ENCODE measurements at regions not wholly inside any gene's neighbourhood (a gene's known extent, or its start where the extent isn't known, plus 50 kb on each side); places are given as distances from the start of the nearest gene placed in this dataset.

DNA sequence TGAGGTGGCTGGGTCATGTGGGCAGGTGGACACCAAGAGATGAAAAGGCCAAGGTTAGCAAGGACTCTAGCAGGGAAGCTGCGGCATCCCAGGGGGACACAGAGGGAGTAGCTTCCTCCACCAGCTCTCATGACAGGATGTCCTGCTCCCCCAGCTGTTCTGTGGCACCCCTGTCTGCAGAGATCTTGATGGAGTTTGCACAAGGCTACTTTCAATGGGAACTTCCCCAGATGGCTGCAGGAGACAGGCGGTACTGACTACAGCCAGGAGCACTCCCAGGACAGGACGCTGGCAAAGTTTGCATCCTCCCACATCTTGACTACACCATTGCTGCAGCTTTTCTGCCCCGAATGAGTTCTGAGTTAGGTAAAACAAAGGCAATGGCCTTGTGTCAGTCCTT, 312.8 kb downstream of the TLE4 start:
- DNase-seq = no peak

DNA sequence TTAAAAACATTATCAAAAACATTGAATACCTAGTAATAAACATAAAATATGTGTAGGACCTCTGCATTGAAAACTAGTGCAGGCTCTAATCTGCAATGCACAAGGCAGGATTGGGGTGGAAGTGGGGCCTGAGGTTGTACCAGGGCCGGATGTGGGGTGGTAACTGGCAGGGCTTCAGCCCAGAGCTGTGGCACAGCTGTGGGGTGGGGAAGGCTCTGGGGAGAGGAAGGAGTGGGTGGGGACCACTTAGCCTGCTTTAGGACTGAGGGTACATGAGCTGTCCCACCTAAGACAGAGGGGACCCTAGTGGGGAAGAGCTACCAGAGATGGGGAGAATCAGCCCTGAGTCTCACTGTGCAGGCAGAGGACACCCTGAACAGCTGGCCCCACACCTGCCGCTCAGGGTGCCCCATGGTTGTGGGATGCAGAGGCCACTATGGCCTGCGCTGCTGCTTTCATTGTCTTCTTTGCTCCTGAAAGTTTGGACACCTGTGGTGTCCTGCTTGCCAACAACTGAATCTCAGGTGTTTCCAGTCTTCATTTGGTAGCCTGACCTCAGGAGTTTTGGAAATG, 311.4 kb downstream of the TLE4 start:
- no peak for DNase-seq

DNA sequence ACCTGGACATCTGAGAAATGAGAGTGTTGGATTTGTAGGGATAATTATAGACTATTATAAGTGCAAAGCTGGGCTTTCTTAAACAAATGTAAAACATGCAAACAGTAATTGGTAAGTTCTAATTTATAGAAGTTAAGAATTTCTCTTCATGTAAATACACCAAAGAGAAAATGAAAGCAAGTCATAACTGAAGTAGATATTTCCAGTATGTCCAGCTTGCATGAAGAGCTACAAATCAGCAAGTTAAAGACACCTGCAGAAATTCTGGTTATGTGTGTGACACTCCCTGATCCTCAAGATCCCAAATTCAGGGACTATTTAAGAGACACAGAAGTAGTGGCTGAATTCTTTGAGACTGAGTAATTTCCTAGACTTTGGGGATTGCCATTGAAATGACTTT, 308.9 kb downstream of the TLE4 start:
- DNase-seq = no peak

DNA sequence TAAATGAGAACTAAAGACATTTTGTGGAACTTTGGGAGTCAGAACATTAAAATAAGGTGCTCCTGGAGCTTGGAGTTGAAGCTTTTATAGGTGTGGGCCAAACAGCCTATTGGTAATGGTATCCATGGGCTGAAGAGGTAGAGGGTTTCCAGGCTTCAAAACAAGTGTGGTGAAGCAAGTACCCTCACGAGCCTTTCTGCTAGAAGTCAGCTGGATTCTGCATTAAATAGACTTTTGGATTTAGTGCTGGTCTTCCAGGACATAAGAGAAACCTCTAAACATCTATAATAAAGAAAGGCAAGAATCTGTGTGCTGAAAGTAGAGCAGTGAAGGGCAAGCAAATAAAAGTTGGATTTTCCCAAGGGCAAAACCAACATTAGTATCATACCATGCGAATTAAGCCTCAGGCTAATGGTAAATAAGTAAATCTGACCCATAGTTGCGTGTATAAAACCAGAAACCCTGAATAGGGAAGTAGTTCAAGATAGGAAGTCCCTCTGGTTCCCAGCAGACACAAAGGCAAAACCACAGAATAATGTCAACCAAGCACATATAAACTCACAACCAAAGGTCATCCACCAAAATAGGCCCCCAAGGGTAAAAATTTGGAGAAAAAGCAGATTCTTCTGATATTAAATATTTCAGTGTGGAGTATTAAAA, 306.3 kb downstream of the TLE4 start:
- no peak for DNase-seq

DNA sequence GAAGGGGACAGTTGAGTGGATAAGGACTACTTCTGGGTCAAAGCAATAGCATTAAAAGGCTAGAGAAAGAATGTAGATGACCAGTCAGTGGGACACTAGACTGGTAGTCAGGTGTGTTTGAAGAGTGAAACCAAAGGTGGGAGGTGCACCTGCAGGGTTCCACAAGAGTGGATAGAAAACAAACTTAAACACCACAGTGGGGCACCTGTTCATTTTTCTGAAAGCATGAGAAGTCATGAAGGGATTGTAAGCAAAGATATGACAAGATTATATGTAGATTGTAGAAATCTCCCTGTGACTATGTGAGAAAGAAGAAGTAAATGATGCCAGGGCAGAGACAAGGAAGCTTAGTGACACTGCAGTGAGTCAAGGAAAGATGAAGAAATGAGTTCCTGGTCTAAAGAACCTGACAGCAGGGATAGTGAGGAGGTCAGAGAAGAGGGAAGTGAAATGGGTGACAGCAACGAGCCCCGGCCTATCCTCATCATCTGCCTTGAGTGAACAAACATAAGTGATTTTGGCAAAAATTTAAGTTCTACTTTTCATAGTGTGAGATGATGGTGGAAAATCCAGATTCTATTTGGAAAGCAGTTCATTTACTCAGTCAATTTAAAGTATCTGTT, 296.9 kb downstream of the TLE4 start:
- no peak for DNase-seq

DNA sequence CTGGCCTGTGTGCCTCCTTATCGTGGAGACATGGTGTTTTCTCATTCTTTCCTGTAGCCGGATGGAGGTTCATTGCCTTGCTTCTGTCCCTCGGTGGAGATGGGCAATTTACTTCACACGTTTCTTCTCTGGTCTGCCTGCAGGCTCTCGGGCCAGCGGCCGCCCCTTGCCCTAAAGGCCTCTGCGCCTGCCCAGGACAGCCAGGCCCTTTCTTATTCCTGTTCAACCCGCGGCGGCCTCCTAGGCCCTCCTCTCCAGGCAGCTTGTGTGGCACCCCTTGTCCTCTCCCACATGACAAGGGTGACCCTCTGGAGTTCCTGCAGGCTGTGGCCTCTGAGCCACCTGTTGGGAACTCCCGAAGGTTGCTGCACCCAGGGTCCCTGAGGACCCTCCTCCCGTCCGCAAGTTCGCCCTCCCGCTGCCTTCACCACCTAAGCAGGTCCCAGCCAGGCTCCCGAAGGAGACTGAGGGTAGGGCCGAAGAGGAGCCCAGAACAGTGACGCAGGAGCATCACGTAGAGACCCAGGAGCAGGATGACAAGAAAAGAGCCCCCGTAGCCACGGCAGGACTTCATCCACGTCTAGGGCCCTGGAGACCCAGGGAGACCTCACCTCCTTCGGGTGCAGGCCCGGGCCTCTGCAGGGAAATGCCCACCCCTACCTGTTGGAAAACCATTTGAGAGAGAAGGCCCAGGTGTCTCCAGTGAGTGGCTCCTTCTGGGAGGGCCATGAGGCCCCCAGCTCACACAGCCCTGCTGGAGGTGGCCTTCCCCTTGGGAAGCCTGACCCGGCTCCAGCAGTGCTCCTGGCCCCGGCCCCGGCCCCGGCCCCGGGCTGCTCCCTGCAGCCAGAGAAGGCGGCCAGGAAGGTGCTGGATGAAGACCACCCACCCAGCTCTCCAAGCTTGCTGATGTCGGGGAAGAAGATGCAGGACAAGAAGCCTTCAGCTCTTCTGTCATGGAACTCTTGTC, 291.4 kb downstream of the TLE4 start:
- no peak for DNase-seq

DNA sequence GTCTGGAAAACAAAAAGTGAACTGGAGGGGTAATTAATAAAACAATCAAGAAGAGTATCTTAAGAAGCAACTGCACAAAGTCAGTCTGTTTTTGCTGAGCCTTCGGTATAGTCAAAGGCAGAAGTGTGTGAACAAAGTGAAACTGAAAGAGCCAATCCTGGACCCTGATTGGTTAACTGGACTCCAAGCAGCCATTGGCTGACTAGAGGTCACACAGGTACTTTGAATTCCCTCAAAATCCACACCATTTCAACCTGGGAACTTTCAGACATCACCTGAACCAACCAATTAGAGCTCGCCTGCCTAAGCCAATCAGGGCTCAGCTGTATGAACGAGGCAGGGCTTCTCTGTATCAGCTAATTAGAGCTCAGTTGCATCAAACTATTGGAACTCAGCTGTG, 286.7 kb downstream of the TLE4 start:
- DNase-seq = no peak

DNA sequence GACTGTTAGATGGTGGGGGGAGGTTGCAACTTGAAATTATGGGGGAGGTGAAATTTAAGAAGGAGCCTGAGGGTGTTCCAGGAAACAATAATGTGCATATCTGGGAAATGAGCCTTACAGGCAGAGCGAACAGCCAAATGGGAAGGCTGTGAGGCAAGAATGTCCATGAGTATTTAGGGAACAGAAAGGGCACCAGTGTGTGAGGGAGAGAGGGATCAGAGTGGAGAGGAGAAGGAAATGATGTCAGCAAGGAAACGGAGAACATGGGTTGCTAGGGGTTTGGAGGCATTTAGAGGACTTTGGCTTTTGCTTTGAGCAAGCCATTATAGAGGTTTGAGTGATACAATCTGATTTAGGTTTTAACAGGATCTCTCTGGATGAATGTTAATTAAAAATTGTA, 285.4 kb downstream of the TLE4 start:
- no peak for DNase-seq

DNA sequence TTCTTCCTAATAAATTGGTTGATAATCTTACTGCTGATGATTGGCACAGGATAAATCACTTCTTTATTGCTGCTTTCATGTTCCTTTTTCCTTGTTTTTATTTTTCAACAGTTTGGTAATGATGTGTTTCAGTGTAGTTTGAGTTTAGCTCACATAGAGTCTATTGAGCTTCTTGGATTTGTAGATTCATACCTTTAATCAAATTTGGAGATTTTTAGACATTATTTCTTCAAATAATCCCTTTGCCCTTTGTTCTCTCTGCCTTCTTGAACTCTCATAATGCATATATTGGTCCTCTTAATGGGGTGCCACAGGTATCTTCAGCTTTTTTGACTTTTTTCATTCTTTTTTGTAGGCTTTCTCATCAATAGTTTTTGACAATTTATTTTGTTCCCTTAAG, 275.3 kb downstream of the TLE4 start:
- DNase-seq = no peak

DNA sequence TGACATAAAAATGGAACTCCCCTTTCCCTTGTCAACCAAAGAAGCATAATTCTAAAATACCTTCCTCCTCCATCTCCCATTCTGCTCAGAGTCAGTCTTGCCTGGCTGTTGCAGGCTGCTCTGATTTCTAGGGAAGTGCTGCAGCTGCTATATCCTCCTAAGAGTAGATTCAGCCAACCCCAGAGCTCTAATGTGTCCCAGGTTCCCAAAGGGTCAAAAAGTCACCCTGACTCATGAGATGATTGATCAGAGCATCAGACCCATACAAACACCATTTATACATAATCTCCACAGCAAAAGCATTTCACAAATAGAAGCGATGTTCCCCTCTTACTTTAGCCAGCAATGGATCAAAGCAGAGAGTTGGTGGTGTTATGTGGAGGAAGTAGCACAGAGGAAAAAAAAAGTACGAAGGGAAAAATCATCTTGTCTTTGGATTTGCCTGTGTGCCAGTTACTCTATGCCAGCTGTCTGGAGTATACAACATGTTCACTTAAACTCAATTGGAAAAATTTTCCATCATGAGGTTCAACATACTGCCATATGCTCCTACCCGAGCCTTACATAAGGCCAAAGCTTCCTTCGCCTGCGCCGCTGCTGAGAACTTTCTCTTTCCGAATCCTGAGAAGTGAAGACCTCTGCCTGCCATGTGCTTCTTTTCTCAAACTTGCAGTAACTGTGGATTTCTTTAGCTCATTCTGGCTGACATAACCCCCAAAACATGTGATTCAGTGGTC, 258.0 kb downstream of the TLE4 start:
- DNase-seq = no peak

DNA sequence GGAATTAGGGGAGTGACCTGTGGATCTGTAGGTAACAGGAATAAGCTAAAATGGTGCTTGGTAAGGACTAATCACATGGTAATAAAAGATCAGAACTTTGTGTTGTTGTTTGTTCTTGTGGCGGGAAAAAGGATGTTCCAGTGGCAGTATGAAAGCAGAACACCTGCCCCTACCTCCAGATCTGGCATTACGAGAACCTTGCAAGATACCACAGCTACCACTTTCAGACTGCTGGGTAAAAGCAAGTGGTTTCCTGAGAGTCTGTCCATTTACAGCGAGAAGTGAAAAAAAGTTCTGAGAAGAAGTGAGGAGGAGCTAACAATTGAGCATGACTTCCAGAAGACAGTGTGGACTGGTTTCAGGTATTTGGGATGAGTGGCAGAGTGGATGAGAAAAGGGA, 252.5 kb downstream of the TLE4 start:
- DNase-seq = no peak

DNA sequence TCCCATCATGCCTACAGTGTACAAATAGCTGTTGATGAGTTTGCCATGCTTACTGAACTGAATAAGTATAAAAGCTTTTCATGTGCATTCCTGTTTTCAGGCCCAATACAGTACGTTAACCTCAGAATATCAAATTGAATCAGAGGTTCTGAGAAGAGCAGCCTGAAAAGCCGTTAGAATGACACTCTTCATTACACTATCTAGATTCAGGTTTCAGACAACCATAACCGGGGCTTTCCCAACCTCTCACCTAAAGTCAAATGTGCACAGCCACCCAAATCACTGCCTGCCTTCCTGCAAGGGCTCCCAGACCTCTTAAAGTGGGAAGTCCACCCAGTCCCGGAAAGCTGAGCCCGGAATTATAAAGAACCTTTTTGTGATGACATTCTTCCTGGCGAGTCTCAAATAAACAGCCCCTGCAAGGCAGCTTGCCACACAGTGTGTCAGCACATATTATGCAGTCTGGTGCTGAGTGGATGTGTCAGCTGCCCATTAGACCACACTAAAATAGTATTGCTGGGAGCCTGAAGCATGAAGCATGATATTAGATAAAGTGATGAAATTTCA, 245.8 kb downstream of the TLE4 start:
- DNase-seq = no peak

DNA sequence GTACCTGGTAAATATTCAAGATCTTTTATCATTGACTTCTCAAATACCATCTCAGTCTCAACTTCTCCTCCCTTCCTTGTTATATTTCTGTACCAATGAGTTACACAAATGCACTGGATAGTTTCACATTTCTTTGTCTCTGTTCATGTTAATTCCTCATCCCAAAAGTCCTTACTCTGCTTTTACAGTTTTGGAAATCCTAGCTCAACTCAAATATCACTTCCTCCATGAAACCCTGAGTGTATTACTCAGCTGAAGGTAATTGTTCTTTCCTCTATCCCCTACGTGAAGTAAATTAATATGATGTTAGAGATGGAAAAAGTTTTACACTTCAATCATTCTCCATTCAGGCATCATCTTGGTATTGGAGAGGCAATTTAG, 241.5 kb downstream of the TLE4 start:
- no peak for DNase-seq

DNA sequence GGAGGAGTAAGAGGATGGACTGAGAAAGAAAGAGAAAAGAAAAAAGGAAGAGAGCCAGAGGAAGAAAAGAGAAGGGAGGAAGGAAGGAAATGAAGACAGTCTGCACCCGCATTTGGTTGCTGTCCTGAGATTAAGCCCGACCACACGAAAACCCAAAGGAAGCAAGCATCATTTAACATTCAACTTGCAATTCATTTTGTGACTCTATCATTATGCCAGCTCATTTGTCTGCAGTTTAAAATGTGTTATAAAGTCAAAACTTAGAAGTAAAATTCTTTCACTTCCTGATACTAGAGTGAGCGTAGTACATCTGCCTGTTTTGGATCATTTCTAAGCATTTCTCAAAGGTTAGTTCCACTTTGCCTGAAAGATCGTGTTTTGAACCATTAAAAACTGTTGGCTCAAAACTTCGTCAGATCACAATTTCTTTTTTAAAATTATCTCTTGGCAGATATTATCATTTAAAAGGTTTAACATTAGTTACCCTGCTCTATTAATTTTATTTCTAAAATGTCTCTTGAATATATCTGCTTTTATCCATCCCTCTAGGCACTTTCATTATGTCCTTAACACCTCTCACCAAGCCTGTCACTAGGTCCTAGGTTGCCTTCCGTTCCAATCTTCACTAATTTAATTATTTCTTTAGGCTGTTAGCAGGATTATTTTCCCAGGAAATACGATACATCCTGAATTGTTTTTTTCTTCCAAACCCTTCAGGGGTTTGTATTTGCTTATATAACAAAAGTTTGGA, 240.9 kb downstream of the TLE4 start:
- no peak for DNase-seq

DNA sequence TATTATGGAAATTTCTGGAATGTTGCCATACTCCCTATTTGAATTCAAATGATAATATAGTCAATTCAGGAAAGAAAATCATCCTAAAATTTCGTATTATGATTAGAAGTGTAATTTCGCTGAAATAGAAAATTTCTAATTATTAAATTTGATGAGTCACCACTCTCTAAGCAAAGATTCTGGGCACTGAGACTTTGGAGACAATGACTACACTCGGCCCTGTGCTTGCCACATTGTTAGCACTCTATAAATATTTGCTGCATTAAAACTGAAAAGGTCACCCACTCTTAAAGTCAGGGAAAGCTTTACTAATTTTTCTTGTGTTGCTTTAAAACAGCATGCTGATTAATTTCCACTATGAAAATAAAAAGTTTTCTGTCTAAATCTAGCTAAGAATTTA, 240.3 kb downstream of the TLE4 start:
- no peak for DNase-seq

DNA sequence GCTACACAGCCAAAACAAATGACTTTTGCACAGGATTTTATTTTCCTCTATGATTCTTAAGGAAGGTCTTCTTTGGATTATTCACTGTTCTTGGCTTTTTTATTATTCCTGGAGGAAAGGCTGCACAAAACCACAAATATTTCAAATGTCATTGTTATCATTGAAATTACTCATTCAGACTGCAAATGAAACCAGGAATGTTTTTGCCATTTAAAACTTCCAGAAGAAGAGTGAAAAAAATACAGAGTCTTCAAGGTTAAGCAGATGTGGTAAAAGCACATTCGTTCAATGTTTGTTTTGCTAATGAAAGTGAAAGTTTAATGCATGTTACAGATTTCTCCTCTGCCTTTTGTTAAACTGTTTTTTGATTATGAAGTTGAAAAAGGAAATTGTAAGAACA, 238.2 kb downstream of the TLE4 start:
- DNase-seq = no peak

DNA sequence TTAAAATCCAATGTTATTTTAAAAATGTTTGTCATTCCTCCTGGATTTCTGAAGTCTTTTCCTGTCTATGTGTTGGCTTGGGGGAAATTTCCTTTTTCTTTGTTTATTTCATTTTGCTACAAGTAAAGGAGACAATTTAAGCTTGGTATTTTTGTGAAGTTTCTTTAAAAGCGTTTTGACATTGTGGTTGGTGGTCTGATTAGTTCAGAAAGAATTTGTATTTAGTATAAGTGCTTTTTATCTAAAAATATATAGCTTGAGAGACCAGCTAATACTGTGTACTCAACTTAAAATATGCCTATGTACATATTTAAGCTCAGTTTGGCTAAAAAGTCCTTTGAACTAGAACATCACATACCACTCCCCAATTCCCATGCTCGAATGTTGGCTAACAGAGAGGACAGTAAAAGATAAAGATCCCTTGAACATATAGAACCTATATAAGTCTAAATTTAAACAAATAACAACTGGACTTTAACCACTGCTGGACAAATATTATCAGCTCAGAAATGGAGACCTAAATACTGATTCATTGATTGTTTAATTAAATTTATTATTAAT, 237.6 kb downstream of the TLE4 start:
- no peak for DNase-seq

DNA sequence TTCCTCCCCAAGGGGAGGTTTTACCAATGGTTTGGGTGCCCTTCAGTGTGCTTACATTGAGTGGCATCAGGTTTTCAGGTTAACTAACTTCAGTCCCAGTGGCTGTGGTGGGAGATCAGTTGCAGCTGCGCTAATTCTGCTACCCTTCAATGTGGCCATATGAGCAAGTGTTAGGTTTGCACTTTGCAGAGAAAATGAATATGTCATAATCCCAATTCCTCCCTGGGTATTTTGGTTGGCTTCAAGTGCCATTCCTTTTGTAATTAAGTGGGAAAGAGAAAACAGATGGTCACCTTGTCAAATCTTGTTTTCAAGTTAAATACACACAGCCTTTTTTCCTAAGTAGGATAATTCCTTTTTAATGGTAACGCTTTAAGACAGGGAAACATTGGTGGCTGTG, 236.2 kb downstream of the TLE4 start:
- no peak for DNase-seq

DNA sequence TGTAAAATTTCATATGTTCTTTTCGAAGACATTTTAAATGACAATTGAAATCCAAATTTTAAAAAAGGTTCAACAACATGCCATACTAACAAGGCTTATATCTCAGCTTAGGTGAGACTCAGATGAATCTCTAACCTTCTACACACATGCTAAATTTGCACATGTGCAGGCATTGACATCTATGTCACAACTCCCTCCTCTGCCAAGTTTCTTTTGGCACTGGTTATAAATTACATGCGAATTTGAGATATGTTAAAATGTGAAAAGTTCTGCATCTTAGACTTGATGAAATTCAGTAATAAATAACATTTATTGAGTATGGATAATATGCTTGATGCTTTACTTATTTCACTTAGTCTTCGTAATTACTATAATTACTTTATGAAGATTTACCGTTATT, 234.3 kb downstream of the TLE4 start:
- DNase-seq = no peak

DNA sequence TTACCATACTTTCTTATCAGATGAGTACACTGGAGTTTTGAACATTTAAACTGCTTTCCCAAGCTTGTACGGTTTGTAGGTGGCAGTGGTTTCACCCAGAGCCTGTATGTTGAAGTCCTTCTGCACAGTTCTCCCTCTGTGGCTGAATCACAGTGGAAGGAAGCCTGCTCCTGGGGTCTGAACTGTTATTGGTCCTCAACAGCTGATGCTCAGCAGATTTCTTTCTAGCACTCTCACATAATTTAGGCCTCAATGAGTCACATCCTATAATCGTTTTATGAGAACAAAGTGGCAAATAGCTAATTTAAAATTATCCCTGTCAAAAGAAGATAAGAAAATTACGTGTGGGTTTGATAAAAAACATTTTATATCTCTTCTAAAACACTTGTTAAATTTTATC, 229.7 kb downstream of the TLE4 start:
- no peak for DNase-seq

DNA sequence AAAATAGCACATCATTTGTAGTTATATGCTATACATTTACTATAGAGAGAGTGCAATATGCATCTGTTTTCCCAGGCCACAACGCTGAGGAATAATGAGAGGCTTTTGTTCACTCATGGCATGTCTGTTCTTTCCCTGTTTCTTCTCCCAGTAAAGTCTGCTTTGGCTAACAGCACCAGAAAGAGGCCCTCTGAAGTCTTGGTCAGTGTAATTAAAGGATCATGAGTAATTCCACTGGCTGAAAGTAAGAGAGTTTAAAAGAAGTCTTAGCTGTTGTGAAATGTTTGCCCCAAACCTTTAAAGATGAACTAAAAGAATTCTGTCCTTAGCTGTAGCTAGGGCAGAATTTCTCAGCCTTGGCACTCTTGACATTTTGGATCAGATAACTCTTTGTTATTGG, 228.8 kb downstream of the TLE4 start:
- no peak for DNase-seq

Data from DMS153 (cell line).